ENCODE measurements at regions not wholly inside any gene's neighbourhood (a gene's known extent, or its start where the extent isn't known, plus 50 kb on each side); places are given as distances from the start of the nearest gene placed in this dataset.

- Histone ChIP-seq H3K36me3 (no peaks in the 10 kb centered on the region), H3K27me3 (replicated peaks; ENCODE audit: insufficient read depth) (no peaks in the 10 kb centered on the region), H3K9me3 (no peaks in the 10 kb centered on the region), H3K27ac (peak overlapping the region; percentile 51 to 53), H3K4me3 (no peak overlapping the region), H3K4me1 (replicated peaks) (no peaks in the 10 kb centered on the region)
- no peak for TF ChIP-seq POLR2AphosphoS5 (IDR thresholded peaks at IDR 0.05)
- TF ChIP-seq CTCF (IDR thresholded peaks at IDR 0.05): no peak
- TF ChIP-seq POLR2A (IDR thresholded peaks at IDR 0.05): no peak
- intact Hi-C loops (cut with DNase I): no loop called here
- peak; percentile 5 for DNase-seq (ENCODE audit: low spot score)
- WGBS: 9% methylated on average over 3 of the region's 3 CpGs
Measured at GRCh38 chr3:117873249-117873600, 1161.4 kb downstream of the IGSF11 start.

DNA sequence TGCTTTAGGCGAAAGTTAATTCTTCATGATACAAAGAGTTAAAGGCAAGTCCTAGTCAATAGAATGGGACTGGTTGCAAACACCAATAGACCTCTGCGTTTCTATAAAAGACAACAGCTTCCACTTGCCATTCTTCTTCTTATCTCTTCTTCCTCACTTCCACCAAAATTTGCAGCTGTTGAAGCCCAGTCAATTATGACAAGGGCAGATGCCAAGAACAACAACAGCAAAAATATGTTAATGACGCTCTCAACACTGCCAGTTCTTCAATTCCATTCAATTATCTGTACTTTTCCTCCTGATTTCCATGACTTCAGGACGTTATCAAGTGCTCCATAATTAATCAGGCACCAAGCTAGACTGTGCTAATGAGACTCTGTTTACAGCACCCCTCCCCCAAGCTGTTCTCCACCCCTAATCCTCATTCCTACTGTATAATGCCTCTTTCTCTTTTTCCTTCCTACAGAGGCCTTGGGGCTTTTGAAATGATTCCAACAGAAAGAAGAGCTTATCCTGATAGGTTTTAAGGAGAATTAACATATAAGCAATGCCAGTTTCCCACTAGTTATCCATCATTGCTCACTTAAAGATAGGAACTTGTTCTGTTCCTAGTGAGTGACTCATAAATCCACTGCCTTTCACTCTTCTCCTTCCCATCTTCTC is 1160.5 kb downstream of the IGSF11 start:
- no peaks in the 10 kb centered on the region for H3K9me3 ChIP-seq
- no peaks in the 10 kb centered on the region for H3K36me3 ChIP-seq
- H3K27me3 ChIP-seq (replicated peaks; ENCODE audit: insufficient read depth): no peaks in the 10 kb centered on the region
- intact Hi-C loops (cut with DNase I): no loop called here
- H3K4me1 ChIP-seq (replicated peaks): no peaks in the 10 kb centered on the region
- H3K27ac ChIP-seq: peak overlapping the region; percentile 51 to 53
- WGBS: 66% methylated on average over 4 of the region's 4 CpGs
- DNase-seq (ENCODE audit: low spot score): no peak
- TF ChIP-seq POLR2AphosphoS5 (IDR thresholded peaks at IDR 0.05): no peak
- TF ChIP-seq CTCF (IDR thresholded peaks at IDR 0.05): no peak
- no peak for TF ChIP-seq POLR2A (IDR thresholded peaks at IDR 0.05)
- H3K4me3 ChIP-seq: no peak overlapping the region

DNA sequence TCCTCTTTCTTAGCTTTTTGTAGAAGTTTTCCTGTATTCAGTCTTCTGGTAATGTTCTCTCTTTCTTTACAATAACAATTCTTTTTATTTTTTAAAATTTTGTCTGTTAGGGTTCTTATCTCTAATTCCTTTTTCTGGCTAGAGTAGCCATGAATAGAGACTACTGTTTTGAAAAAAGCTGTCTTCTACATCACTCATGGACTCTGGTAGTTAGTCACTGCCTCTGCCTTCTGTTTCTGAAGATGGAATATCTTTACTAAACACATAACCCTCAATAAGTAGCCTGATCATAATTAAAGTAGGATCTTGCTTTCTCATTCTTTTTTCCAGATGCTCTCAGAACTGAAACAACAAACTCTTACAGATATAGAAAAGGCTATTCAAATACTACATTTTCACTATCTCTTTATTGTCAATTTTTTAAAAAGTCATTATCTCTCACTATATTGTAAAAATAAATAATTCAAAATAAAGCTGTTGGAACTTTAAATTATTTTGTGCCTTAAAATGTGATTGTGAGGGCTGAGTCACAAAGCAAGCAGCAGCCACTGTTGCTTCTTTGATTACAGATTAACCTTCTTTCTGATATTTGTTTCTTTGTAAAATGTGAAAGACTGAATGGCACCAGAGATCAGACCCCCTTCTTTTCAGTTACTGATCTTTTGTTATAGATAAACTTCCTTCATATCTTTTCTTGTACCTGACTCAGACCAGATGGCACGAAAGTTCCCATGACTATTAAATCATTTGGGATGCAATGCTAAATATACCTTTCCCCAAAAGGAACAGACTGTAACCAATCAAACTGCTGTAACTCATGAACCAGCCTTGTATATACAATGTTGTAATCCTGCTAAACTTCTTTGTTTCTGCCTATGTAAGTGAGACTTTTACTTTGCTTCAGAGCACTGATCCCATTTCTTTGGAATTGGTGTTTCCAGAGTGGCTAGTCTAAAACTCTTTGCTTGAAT is 1159.5 kb downstream of the IGSF11 start:
- H3K27ac ChIP-seq: peak overlapping the region; percentile 51 to 53
- no peaks in the 10 kb centered on the region for H3K27me3 ChIP-seq (replicated peaks; ENCODE audit: insufficient read depth)
- H3K9me3 ChIP-seq: no peaks in the 10 kb centered on the region
- no peaks in the 10 kb centered on the region for H3K4me1 ChIP-seq (replicated peaks)
- no peaks in the 10 kb centered on the region for H3K36me3 ChIP-seq
- WGBS: 36% methylated on average over 1 of the region's 1 CpG
- peak; percentile 74 for TF ChIP-seq POLR2AphosphoS5 (IDR thresholded peaks at IDR 0.05)
- TF ChIP-seq CTCF (IDR thresholded peaks at IDR 0.05): no peak
- intact Hi-C loops (cut with DNase I): no loop called here
- H3K4me3 ChIP-seq: no peak overlapping the region
- DNase-seq (ENCODE audit: low spot score): peak; percentile 6

- 82% methylated on average over 1 of the region's 1 CpG for WGBS
- TF ChIP-seq POLR2A (IDR thresholded peaks at IDR 0.05): no peak
- TF ChIP-seq CTCF (IDR thresholded peaks at IDR 0.05): no peak
- TF ChIP-seq POLR2AphosphoS5 (IDR thresholded peaks at IDR 0.05): no peak
- H3K27ac ChIP-seq: peak overlapping the region; percentile 51 to 53
- H3K9me3 ChIP-seq: no peaks in the 10 kb centered on the region
- H3K27me3 ChIP-seq (replicated peaks; ENCODE audit: insufficient read depth): no peaks in the 10 kb centered on the region
- no peaks in the 10 kb centered on the region for H3K4me1 ChIP-seq (replicated peaks)
- H3K36me3 ChIP-seq: no peaks in the 10 kb centered on the region
- no peak overlapping the region for H3K4me3 ChIP-seq
- DNase-seq (ENCODE audit: low spot score): no peak
- intact Hi-C loops (cut with DNase I): no loop called here
Measured at GRCh38 chr3:117875887-117876286, 1158.8 kb downstream of the IGSF11 start.

Measured in prostate gland (tissue), 2 donors.